Keratinocyte (primary cell): ENCODE measurements at regions not wholly inside any gene's neighbourhood (a gene's known extent, or its start where the extent isn't known, plus 50 kb on each side); places are given as distances from the start of the nearest gene placed in this dataset.

Experiments used
- DNase-seq: peaks from one replicate; pipeline ENCODE4 v3.0.0-alpha.2; 2011; ENCODE audit warnings: low read depth, missing footprints, low spot score
- FAIRE-seq: peaks from 2 replicates; lab custom pipeline; 2011; peaks lifted over from hg19 to GRCh38; lab: Jason Lieb, UNC
- H2AFZ ChIP-seq: 2 replicates; pipeline ENCODE4 v1.6.0; 2012; ENCODE audit warnings: low read length, control low read depth, inconsistent platforms; ENCODE audit not compliant: control insufficient read depth
- H3K27ac ChIP-seq: 2 replicates; pipeline ENCODE4 v1.5.1; 2011; ENCODE audit warnings: low read length; ENCODE audit not compliant: control insufficient read depth, insufficient read depth
- H3K27me3 ChIP-seq: 3 replicates; pipeline ENCODE4 v1.6.0; 2011; ENCODE audit warnings: low read length; ENCODE audit not compliant: control insufficient read depth, insufficient read depth; ENCODE audit errors: extremely low read depth
- H3K36me3 ChIP-seq, 2 experiments: 2 replicates in 1 of 2; 3 replicates in 1 of 2; pipeline ENCODE4 v1.5.1; 2011; ENCODE audit warnings: low read length in 2 of 2, mild to moderate bottlenecking in 1 of 2; ENCODE audit not compliant: control insufficient read depth in 2 of 2, insufficient read depth in 2 of 2; ENCODE audit errors: extremely low read depth in 1 of 2
- H3K4me1 ChIP-seq: 3 replicates; pipeline ENCODE4 v1.5.1; 2011; ENCODE audit warnings: low read length; ENCODE audit not compliant: control insufficient read depth, insufficient read depth; ENCODE audit errors: extremely low read depth
- H3K4me2 ChIP-seq: 3 replicates; pipeline ENCODE4 v1.6.0; 2011; ENCODE audit warnings: low read depth, low read length; ENCODE audit not compliant: control insufficient read depth, insufficient read depth; ENCODE audit errors: extremely low read depth
- H3K4me3 ChIP-seq, 3 experiments: fragments of 200-600 bp in 1 of 3; sonication (generic) in 1 of 3; 2 replicates in 2 of 3; 3 replicates in 1 of 3; pipeline ENCODE4 v1.5.1; 2011 to 2016; ENCODE audit warnings: low read length in 3 of 3, mild to moderate bottlenecking in 3 of 3, control low read depth in 2 of 3, inconsistent platforms in 1 of 3, low read depth in 1 of 3, mixed read lengths in 1 of 3, mixed run types in 1 of 3, moderate library complexity in 1 of 3; ENCODE audit not compliant: control insufficient read depth in 2 of 3, insufficient read depth in 2 of 3; ENCODE audit errors: extremely low read depth in 1 of 3
- H3K79me2 ChIP-seq: 2 replicates; pipeline ENCODE4 v1.6.0; 2012; ENCODE audit warnings: low read length; ENCODE audit not compliant: control insufficient read depth, insufficient read depth
- H3K9ac ChIP-seq: 3 replicates; pipeline ENCODE4 v1.6.0; 2011; ENCODE audit warnings: low read length; ENCODE audit not compliant: control insufficient read depth, insufficient read depth; ENCODE audit errors: extremely low read depth
- H3K9me1 ChIP-seq: 3 replicates; pipeline ENCODE4 v1.6.0; 2011; ENCODE audit warnings: low read length; ENCODE audit not compliant: control insufficient read depth, insufficient read depth; ENCODE audit errors: extremely low read depth
- H3K9me3 ChIP-seq: 2 replicates; pipeline ENCODE4 v1.5.1; 2012; ENCODE audit warnings: low read depth, low read length; ENCODE audit not compliant: control insufficient read depth
- H4K20me1 ChIP-seq: 3 replicates; pipeline ENCODE4 v1.6.0; 2011; ENCODE audit warnings: low read length; ENCODE audit not compliant: control insufficient read depth, insufficient read depth; ENCODE audit errors: extremely low read depth
- EZH2 ChIP-seq: IDR thresholded peaks from one replicate; pipeline ENCODE4 v1.6.1; 2012; ENCODE audit warnings: inconsistent platforms, mild to moderate bottlenecking, low read length, moderate library complexity
- dilution Hi-C: fragments of 300-500 bp; cut with MboI; formaldehyde crosslinking; loops from one replicate; pipeline ENCODE4 v1.7.0; 2020; ENCODE audit warnings: low sequenced_read_pairs; ENCODE audit not compliant: extremely low pct_ligation_motif_present
- TF ChIP-seq, protein P1 (sequence below), 3 experiments: IDR thresholded peaks in 1 of 3; conservative IDR thresholded peaks in 1 of 3; optimal IDR thresholded peaks in 1 of 3; 2 replicates in 2 of 3; 3 replicates in 1 of 3; pipeline versions ENCODE3 to v1.5.1; 2011; ENCODE audit warnings: low read length in 3 of 3, mild to moderate bottlenecking in 3 of 3, moderate library complexity in 2 of 3, control low read depth in 1 of 3, inconsistent platforms in 1 of 3; ENCODE audit not compliant: insufficient read depth in 2 of 3; ENCODE audit errors: extremely low read depth in 1 of 3

DNA sequence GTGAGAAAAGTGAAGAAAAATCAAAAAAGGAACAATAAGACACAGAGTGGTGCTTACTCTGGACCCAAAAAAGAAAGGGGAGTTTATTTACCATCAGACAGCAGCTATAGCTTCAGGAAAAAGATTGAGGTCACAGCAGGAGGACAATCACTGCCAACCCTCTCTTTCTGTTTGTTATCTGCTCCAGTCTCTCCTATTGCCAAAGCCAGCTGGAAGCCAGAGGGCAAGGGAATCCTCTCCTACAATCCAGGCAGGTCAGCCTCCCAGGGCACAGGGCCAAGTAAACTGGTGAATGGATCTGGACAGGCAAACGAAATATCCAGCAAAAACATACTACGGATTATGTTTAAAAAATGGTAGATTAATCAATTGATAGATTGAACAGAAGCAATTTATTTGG lies 306.9 kb upstream of the SLIT2 start:
- Histone ChIP-seq H3K9me3 (no peaks in the 10 kb centered on the region), H3K4me2 (no peak overlapping the region), H3K4me1 (peaks cover 15% of the 10 kb centered on the region), H4K20me1 (no peaks in the 10 kb centered on the region), H3K27me3 (no peaks in the 10 kb centered on the region), H3K36me3 (no peaks in the 10 kb centered on the region), H3K79me2 (no peaks in the 10 kb centered on the region), H3K4me3 (no peak overlapping the region), H3K9me1 (no peaks in the 10 kb centered on the region), H2AFZ (no peak overlapping the region), H3K9ac (no peak overlapping the region), H3K27ac (no peak overlapping the region)
- dilution Hi-C loops, result no loop called here
- no peak for DNase-seq
- TF ChIP-seq EZH2, result no peak
- TF ChIP-seq, protein P1, sequence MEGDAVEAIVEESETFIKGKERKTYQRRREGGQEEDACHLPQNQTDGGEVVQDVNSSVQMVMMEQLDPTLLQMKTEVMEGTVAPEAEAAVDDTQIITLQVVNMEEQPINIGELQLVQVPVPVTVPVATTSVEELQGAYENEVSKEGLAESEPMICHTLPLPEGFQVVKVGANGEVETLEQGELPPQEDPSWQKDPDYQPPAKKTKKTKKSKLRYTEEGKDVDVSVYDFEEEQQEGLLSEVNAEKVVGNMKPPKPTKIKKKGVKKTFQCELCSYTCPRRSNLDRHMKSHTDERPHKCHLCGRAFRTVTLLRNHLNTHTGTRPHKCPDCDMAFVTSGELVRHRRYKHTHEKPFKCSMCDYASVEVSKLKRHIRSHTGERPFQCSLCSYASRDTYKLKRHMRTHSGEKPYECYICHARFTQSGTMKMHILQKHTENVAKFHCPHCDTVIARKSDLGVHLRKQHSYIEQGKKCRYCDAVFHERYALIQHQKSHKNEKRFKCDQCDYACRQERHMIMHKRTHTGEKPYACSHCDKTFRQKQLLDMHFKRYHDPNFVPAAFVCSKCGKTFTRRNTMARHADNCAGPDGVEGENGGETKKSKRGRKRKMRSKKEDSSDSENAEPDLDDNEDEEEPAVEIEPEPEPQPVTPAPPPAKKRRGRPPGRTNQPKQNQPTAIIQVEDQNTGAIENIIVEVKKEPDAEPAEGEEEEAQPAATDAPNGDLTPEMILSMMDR (optimal IDR thresholded peaks at IDR 0.05 in 1 of 3, IDR thresholded peaks at IDR 0.05 in 1 of 3, conservative IDR thresholded peaks at IDR 0.05 in 1 of 3; ENCODE audit: extremely low read depth in 1 of 3, insufficient read depth in 2 of 3, low read length in 3 of 3), result no peak
- FAIRE-seq, result no peak

DNA sequence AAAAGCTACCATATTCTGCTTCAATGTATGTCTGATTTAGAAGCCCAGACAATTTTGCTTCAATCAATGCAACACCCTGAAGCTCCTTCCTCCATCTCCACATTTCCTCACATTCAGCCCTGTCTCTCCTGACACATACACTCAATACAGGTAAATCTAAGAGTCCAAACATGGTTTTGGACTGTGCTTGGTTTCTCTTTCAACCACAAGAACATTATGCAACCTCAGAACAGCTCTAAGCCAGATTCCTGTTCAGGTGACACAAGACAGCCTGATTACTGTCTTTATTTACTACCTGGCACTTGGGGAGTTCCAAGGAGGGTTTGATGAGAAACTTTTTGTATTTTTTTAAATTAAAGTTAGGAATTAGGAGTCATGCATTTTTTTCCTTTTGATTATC lies 307.5 kb upstream of the SLIT2 start:
- FAIRE-seq (peak; percentile 56), DNase-seq (no peak)
- Histone ChIP-seq H3K27ac (no peak overlapping the region), H3K4me1 (peaks cover 15% of the 10 kb centered on the region), H4K20me1 (no peaks in the 10 kb centered on the region), H3K4me3 (no peak overlapping the region), H2AFZ (no peak overlapping the region), H3K9ac (no peak overlapping the region), H3K27me3 (no peaks in the 10 kb centered on the region), H3K4me2 (no peak overlapping the region), H3K79me2 (no peaks in the 10 kb centered on the region), H3K9me1 (no peaks in the 10 kb centered on the region), H3K36me3 (no peaks in the 10 kb centered on the region), H3K9me3 (no peaks in the 10 kb centered on the region)
- dilution Hi-C loops, result no loop called here
- TF ChIP-seq, protein P1 (optimal IDR thresholded peaks at IDR 0.05 in 1 of 3, IDR thresholded peaks at IDR 0.05 in 1 of 3, conservative IDR thresholded peaks at IDR 0.05 in 1 of 3; ENCODE audit: extremely low read depth in 1 of 3, insufficient read depth in 2 of 3, low read length in 3 of 3), result no peak
- TF ChIP-seq EZH2, result no peak
